HUES6 (cell line): ENCODE measurements at regions not wholly inside any gene's neighbourhood (a gene's known extent, or its start where the extent isn't known, plus 50 kb on each side); places are given as distances from the start of the nearest gene placed in this dataset.
"Not testable (repeated sequence)": the region's sequence is repeated elsewhere in the genome, so short reads cannot be mapped to it uniquely, and the experiment has no call there.

Experiments
- H3K27ac ChIP-seq: 2 replicates; pipeline ENCODE4 v1.7.0; 2013; ENCODE audit warnings: low read depth, mild to moderate bottlenecking, low read length, inconsistent platforms
- H3K27me3 ChIP-seq: 2 replicates; pipeline ENCODE4 v1.6.1; 2013; ENCODE audit warnings: low read length; ENCODE audit not compliant: control insufficient read depth, insufficient read depth
- H3K36me3 ChIP-seq: 2 replicates; pipeline ENCODE4 v1.6.1; 2013; ENCODE audit warnings: low read length; ENCODE audit not compliant: control insufficient read depth, insufficient read depth
- H3K4me1 ChIP-seq: 2 replicates; pipeline ENCODE4 v1.6.1; 2013; ENCODE audit warnings: low read length; ENCODE audit not compliant: control insufficient read depth, insufficient read depth
- H3K4me3 ChIP-seq: 2 replicates; pipeline ENCODE4 v1.5.1; 2013; ENCODE audit warnings: low read depth, low read length
- H3K9ac ChIP-seq: one replicate; pipeline ENCODE4 v1.6.1; 2013; ENCODE audit warnings: mild to moderate bottlenecking, low read length
- H3K9me3 ChIP-seq: 2 replicates; pipeline ENCODE4 v1.6.1; 2013; ENCODE audit warnings: low read depth, low read length; ENCODE audit not compliant: control insufficient read depth, insufficient read depth

DNA sequence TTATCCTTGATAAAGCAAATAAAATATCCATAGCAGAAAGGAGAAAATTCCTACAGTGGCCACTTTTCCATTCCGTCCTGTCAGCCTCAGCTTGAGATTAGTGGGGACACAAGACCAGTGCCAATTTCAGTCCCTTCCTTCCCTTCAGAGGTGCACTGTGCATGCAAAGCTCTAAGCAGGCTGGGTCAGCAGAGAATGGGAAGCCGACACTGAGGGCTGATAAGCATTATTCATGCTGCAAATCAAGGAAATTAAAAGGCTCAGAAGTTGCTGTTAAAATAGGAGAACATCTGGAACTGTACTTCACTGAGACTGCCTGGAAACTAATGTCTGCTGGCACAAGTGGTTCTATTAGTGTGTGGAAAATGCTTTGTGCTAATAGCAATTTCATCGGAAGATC, 534.3 kb downstream of the ADCYAP1 start:
- no peak overlapping the region for H3K4me3 ChIP-seq
- H3K9me3 ChIP-seq, result no peaks in the 10 kb centered on the region
- H3K4me1 ChIP-seq, result no peaks in the 10 kb centered on the region

DNA sequence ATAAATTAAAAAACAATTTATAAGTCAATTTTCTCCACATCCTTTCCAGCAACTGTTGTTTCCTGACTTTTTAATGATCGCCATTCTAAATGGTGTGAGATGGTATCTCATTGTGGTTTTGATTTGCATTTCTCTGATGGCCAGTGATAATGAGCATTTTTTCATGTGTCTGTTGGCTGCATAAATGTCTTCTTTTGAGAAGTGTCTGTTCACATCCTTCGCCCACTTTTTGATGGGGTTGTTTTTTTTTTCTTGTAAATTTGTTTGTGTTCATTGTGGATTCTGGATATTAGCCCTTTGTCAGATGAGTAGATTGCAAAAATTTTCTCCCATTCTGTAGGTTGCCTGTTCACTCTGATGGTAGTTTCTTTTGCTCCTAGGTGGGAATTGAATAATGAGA, 539.4 kb downstream of the ADCYAP1 start:
- not testable (repeated sequence) for H3K4me1 ChIP-seq, H3K4me3 ChIP-seq, H3K27ac ChIP-seq, H3K9ac ChIP-seq, H3K9me3 ChIP-seq, H3K27me3 ChIP-seq, H3K36me3 ChIP-seq

More for the DNA sequence above, 534.3 kb downstream of the ADCYAP1 start:
- Histone ChIP-seq H3K36me3 (no peaks in the 10 kb centered on the region), H3K27ac (no peak overlapping the region), H3K9ac (no peak overlapping the region), H3K27me3 (no peaks in the 10 kb centered on the region)

DNA sequence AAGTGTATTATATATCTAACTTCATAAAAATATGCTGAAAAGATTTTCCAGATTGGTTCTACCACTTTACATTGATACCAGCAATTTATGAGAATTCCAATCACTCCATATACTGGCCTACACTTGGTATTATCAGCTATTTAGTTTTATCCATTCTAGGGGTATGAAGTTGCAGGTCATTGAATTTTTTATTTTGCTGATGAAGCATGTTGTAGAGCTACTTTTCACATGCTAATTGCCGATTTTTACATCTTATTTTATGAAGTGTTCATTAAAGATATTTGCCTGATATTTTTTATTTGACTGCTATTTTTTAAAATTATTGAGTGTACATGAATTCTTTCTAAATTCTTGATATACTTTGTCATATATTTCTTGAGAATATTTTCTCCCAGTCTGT, 542.1 kb downstream of the ADCYAP1 start:
- Histone ChIP-seq H3K4me3 (no peak overlapping the region), H3K4me1 (no peaks in the 10 kb centered on the region), H3K27ac (no peak overlapping the region), H3K27me3 (no peaks in the 10 kb centered on the region), H3K9me3 (no peaks in the 10 kb centered on the region), H3K9ac (no peak overlapping the region), H3K36me3 (no peaks in the 10 kb centered on the region)

DNA sequence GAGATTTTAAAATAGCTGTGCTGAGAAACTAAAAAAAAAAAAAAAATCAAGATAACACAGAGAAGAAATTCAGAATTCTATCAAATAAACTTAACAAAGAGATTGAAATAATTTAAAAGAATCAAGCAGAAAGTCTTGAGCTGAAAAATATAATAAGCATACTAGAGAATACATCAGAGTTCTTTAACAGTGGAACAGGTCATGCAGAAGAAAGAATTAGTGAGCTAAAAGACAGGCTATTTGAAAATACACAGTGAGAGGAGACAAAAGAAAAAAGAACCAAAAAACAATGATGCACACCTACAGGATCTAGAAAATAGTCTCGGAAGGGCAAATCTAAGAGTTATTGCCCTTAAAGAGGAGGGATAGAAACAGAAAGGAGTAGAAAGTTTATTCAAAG, 548.1 kb downstream of the ADCYAP1 start:
- no peaks in the 10 kb centered on the region for H3K36me3 ChIP-seq
- H3K9ac ChIP-seq, result no peak overlapping the region
- H3K4me1 ChIP-seq, result no peaks in the 10 kb centered on the region
- H3K27me3 ChIP-seq, result no peaks in the 10 kb centered on the region
- H3K27ac ChIP-seq, result no peak overlapping the region
- H3K4me3 ChIP-seq, result no peak overlapping the region
- H3K9me3 ChIP-seq, result no peaks in the 10 kb centered on the region

DNA sequence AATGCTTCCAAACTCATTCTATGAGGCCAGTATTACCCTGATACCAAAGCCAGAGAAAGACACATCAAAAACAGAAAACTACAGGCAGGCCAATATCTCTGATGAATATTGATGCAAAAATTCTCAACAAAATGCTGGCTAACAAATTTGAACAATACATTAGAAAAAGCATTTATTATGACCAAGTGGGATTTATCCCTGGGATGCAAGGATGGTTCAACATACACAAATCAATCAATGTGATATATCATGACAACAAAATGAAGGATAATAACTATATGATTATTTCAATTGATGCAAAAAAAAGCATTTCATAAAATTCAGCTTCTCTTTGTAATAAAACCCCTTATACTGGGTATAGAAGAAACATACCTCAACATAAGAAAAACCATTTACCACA, 550.9 kb downstream of the ADCYAP1 start:
- Histone ChIP-seq H3K9me3 (no peaks in the 10 kb centered on the region), H3K27me3 (no peaks in the 10 kb centered on the region), H3K9ac (no peak overlapping the region), H3K27ac (no peak overlapping the region), H3K4me3 (no peak overlapping the region), H3K4me1 (no peaks in the 10 kb centered on the region), H3K36me3 (no peaks in the 10 kb centered on the region)

DNA sequence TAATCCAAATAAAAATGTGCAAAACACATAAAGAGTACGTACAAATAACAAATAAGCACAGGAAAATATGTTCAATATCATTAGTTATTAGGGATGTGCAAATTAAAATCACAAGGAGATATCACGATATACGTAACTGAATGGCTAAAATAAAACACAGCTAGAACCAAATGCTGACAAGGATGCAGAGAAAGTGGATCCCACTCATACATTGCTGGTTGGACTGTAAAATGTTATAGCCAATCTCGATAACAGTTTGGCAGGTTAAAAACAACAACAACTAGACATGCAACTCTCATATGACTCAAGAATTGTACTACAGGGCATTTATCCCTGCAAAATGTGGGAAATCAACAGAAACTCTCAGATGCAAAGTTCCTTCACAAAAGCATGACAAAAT, 553.9 kb downstream of the ADCYAP1 start:
- no peaks in the 10 kb centered on the region for H3K9me3 ChIP-seq
- no peaks in the 10 kb centered on the region for H3K27me3 ChIP-seq
- no peak overlapping the region for H3K4me3 ChIP-seq
- no peaks in the 10 kb centered on the region for H3K36me3 ChIP-seq
- H3K4me1 ChIP-seq, result no peaks in the 10 kb centered on the region
- H3K27ac ChIP-seq, result no peak overlapping the region
- H3K9ac ChIP-seq, result no peak overlapping the region

DNA sequence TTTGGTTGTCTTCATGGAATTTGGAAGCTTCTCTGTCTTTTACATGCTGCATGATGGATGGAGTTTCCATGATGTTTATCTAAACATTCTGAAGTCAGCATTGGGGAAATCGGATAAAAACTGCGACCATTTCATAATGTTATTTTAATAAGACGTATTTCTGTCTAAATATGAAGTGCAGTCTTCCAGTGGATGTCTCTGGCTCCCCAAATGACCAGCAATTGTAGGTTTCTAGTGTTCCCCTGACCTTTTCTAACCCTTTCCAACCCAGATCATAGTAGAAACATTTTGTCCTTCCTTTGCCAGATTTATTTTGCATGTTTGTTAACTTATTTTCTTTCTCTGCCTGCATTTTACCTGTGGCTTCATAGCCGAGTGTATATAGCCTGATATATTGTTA, 559.3 kb downstream of the ADCYAP1 start:
- H3K4me1 ChIP-seq, result no peaks in the 10 kb centered on the region
- H3K9me3 ChIP-seq, result no peaks in the 10 kb centered on the region
- H3K27me3 ChIP-seq, result no peaks in the 10 kb centered on the region
- no peaks in the 10 kb centered on the region for H3K36me3 ChIP-seq
- H3K9ac ChIP-seq, result no peak overlapping the region
- H3K27ac ChIP-seq, result no peak overlapping the region
- H3K4me3 ChIP-seq, result no peak overlapping the region

DNA sequence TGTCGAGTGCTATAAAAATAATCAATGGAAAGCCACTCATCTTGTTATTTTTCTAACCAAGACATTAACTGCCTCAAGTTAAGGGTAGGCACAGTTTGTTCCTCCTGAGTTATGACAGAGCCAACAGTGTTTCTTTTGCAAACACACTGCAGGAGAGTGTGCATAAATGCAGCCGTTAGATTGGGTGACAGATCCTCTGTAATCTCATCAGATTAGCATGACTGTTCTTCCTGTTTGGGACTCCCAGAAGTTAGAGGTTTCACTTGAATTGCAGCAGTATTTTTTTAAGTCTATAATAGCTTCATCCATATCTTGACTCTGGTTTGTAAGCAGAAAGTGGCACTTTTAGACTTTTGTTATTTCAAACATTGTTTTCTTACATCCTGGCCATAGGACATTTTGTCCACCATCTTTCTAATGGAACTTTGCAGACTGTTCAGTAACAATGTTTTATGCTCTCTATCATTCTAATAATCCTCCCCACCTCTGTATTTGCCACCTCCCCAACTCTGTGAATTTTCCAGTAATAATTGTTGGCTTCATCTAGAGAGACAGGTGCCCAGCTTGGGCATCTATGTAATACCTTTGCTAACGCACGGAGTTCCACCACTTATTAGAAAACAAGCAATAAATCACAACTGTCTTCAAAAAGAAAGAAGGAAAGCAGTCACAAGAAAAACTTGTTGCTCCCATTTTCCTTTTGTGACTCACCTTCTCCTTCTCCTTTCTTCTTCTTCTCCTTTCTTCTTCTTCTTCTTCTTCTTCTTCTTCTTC, 560.0 kb downstream of the ADCYAP1 start:
- H3K9me3 ChIP-seq, result no peaks in the 10 kb centered on the region
- H3K9ac ChIP-seq, result no peak overlapping the region
- H3K4me3 ChIP-seq, result no peak overlapping the region
- H3K27me3 ChIP-seq, result no peaks in the 10 kb centered on the region
- no peaks in the 10 kb centered on the region for H3K36me3 ChIP-seq
- H3K27ac ChIP-seq, result no peak overlapping the region
- no peaks in the 10 kb centered on the region for H3K4me1 ChIP-seq

DNA sequence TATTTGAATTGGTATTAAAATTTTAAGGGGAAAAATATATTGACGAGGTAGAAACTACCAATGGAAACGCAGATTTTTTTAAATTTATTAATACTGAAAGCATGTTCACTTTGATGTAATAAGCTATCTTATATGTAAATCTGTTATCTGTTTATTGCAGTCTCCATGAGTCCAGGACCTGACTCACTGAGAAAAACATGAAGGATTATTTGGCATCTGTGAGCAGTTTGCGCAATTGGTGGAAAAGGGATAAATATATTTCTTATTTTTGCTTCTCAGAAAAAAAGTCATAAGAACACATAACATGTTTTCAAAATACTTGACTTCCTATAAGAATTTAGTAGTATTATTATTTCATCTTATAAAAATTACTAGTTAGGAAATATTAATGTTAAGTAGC, 561.4 kb downstream of the ADCYAP1 start:
- no peaks in the 10 kb centered on the region for H3K36me3 ChIP-seq
- no peak overlapping the region for H3K4me3 ChIP-seq
- H3K4me1 ChIP-seq, result no peaks in the 10 kb centered on the region
- H3K27me3 ChIP-seq, result no peaks in the 10 kb centered on the region
- no peaks in the 10 kb centered on the region for H3K9me3 ChIP-seq
- H3K9ac ChIP-seq, result no peak overlapping the region
- no peak overlapping the region for H3K27ac ChIP-seq

DNA sequence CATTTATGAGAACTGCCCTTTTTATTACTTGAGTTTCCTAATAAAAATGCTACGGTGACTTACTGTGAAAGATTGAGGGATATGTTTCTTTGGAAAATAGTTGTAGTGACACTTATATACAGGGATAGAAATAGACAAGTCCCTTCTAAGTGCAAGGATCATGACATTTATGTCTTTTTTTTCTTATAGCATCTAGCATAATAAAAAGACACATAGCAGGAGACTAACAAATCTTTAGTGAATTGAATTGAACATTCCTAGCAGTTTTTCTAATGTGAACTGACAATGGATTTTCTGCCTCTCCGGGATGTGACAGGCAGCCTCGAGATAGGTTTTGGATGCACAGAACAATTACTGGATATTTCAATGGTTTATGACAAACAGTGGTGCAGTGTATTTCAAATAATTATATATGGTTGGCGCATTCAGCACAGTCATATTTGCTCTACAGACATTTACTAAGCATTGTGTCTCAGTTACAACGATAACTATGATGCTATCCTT, 562.8 kb downstream of the ADCYAP1 start:
- Histone ChIP-seq H3K9me3 (no peaks in the 10 kb centered on the region), H3K4me3 (no peak overlapping the region), H3K4me1 (no peaks in the 10 kb centered on the region), H3K27ac (no peak overlapping the region), H3K36me3 (no peaks in the 10 kb centered on the region), H3K9ac (no peak overlapping the region), H3K27me3 (no peaks in the 10 kb centered on the region)

DNA sequence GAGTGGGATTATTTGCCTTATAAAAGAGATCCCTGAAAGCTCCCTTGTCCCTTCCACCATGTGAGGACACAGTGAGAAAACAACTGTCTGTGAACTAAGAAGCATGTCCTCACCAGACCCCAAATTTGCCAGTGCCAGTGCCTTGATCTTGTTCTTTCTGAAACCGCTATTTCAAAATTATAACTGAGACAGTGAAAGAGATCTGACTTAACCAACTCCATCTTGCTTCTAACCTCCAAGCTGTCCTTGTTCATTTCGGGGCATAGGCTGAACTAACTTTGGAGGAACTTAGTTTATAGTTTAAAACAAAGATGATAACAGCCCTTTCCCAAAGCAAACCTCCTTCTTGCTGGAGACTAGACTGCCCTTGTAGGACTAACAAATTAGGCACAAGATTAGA, 563.9 kb downstream of the ADCYAP1 start:
- no peak overlapping the region for H3K9ac ChIP-seq
- no peak overlapping the region for H3K4me3 ChIP-seq
- no peak overlapping the region for H3K27ac ChIP-seq

More for the DNA sequence above, 563.9 kb downstream of the ADCYAP1 start:
- Histone ChIP-seq H3K4me1 (no peaks in the 10 kb centered on the region), H3K9me3 (no peaks in the 10 kb centered on the region), H3K36me3 (no peaks in the 10 kb centered on the region), H3K27me3 (no peaks in the 10 kb centered on the region)
